ENCODE measurements at regions not wholly inside any gene's neighbourhood (a gene's known extent, or its start where the extent isn't known, plus 50 kb on each side); places are given as distances from the start of the nearest gene placed in this dataset.

GRCh38 chr6:139932671-139933070 is 558.2 kb upstream of the CITED2 start:
- TF ChIP-seq CTCF (conservative IDR thresholded peaks at IDR 0.05 in 1 of 2, IDR thresholded peaks at IDR 0.05 in 1 of 2; ENCODE audit: extremely low read depth in 1 of 2, insufficient read depth in 1 of 2, low read depth in 1 of 2, low read length in 2 of 2), result no peak
- no peak for TF ChIP-seq EZH2 (IDR thresholded peaks at IDR 0.05; ENCODE audit: borderline replicate concordance, low read length)

All from mammary epithelial cell (primary cell).